ENCODE measurements at regions not wholly inside any gene's neighbourhood (a gene's known extent, or its start where the extent isn't known, plus 50 kb on each side); places are given as distances from the start of the nearest gene placed in this dataset.

- TF ChIP-seq CTCF (IDR thresholded peaks at IDR 0.05; ENCODE audit: low read length) (no peak), EZH2 (optimal IDR thresholded peaks at IDR 0.05; ENCODE audit: low read depth, low read length) (no peak), EZH2phosphoT487 (IDR thresholded peaks at IDR 0.05; ENCODE audit: low read length) (no peak)
These were observed 584.8 kb upstream of the ANKRD30A start for GRCh38 chr10:36540611-36541010.

Data from MM.1S (cell line).